ENCODE measurements at regions not wholly inside any gene's neighbourhood (a gene's known extent, or its start where the extent isn't known, plus 50 kb on each side); places are given as distances from the start of the nearest gene placed in this dataset.

DNA sequence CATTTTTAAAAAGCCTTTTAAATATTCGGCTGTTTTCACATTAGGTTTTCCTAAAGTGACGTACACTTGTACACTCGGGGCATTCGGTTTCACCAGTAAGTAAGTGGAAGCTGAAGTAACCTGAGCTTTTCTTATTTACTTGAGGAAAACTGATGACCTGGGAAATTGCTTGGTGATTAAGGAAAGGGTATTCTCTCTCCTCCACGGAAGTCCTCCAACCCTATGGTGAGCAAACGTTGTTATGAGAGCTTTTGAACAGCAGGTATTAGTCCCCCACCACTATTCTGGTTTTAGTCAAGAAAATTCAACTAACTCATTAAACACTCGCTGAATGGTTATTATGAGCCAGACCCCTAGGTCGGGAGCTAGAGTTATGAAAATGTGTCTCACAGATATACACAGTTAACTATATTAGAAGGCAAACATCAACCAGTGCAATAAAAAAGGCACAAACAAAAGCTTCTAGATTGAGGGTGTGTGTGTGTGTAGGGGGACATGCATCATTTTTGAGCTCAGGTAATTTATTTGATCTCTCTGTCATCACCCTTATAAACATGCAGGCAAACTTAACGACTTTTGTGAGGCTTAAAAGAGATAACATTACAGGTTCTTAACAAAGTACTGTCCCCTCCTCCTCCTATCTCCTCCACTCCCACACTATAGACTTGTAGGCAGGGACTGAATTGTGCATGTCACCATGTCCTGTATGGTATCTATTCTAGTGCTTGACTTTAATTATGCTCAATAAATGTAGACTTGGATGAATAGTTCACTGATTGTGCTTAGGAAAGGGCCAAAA, 143.3 kb upstream of the MB21D2 start:
- TF ChIP-seq CEBPB (IDR thresholded peaks at IDR 0.05), result no peak
- TF ChIP-seq CREB1 (IDR thresholded peaks at IDR 0.05; ENCODE audit: low read depth), result no peak
- TF ChIP-seq EP300 (IDR thresholded peaks at IDR 0.05; ENCODE audit: borderline replicate concordance), result no peak
- no peak for TF ChIP-seq TEAD4 (IDR thresholded peaks at IDR 0.05)
- TF ChIP-seq TCF12 (IDR thresholded peaks at IDR 0.05; ENCODE audit: low read depth), result no peak
- TF ChIP-seq TAF1 (IDR thresholded peaks at IDR 0.05; ENCODE audit: low read depth), result no peak
- TF ChIP-seq FOXM1 (IDR thresholded peaks at IDR 0.05; ENCODE audit: borderline replicate concordance, low read depth), result no peak
- TF ChIP-seq, protein P1, sequence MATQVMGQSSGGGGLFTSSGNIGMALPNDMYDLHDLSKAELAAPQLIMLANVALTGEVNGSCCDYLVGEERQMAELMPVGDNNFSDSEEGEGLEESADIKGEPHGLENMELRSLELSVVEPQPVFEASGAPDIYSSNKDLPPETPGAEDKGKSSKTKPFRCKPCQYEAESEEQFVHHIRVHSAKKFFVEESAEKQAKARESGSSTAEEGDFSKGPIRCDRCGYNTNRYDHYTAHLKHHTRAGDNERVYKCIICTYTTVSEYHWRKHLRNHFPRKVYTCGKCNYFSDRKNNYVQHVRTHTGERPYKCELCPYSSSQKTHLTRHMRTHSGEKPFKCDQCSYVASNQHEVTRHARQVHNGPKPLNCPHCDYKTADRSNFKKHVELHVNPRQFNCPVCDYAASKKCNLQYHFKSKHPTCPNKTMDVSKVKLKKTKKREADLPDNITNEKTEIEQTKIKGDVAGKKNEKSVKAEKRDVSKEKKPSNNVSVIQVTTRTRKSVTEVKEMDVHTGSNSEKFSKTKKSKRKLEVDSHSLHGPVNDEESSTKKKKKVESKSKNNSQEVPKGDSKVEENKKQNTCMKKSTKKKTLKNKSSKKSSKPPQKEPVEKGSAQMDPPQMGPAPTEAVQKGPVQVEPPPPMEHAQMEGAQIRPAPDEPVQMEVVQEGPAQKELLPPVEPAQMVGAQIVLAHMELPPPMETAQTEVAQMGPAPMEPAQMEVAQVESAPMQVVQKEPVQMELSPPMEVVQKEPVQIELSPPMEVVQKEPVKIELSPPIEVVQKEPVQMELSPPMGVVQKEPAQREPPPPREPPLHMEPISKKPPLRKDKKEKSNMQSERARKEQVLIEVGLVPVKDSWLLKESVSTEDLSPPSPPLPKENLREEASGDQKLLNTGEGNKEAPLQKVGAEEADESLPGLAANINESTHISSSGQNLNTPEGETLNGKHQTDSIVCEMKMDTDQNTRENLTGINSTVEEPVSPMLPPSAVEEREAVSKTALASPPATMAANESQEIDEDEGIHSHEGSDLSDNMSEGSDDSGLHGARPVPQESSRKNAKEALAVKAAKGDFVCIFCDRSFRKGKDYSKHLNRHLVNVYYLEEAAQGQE (IDR thresholded peaks at IDR 0.05; ENCODE audit: low read depth), result no peak
- TF ChIP-seq RAD21 (IDR thresholded peaks at IDR 0.05; ENCODE audit: low read depth), result no peak
